Loucy (cell line): ENCODE measurements at regions not wholly inside any gene's neighbourhood (a gene's known extent, or its start where the extent isn't known, plus 50 kb on each side); places are given as distances from the start of the nearest gene placed in this dataset.

ENCODE experiments used
- H2AFZ ChIP-seq: fragments of 200-600 bp; sonication (generic); 2 replicates; pipeline ENCODE4 v1.6.0; 2016; ENCODE audit warnings: antibody characterized with exemption, mild to moderate bottlenecking, low read length, moderate library complexity
- H3F3A ChIP-seq: fragments of 200-600 bp; 2 replicates; pipeline ENCODE4 v1.6.0; 2016; ENCODE audit warnings: antibody characterized with exemption, low read depth, mild to moderate bottlenecking
- H3K27me3 ChIP-seq: fragments of 200-600 bp; sonication (generic); 2 replicates; pipeline ENCODE4 v1.6.1; 2014; ENCODE audit warnings: low read length, mild to moderate bottlenecking; ENCODE audit not compliant: insufficient read depth, poor library complexity, severe bottlenecking
- H3K36me3 ChIP-seq: fragments of 200-600 bp; sonication (generic); 2 replicates; pipeline ENCODE4 v1.6.1; 2016; ENCODE audit warnings: low read length; ENCODE audit not compliant: insufficient read depth
- H3K4me1 ChIP-seq: fragments of 200-600 bp; sonication (generic); 2 replicates; pipeline ENCODE4 v1.5.1; 2014; ENCODE audit warnings: low read length, mild to moderate bottlenecking; ENCODE audit not compliant: insufficient read depth, poor library complexity, severe bottlenecking
- H3K4me2 ChIP-seq: fragments of 200-600 bp; sonication (generic); 2 replicates; pipeline ENCODE4 v1.6.0; 2014; ENCODE audit warnings: antibody characterized with exemption, low read length, low read depth, mild to moderate bottlenecking; ENCODE audit not compliant: poor library complexity, severe bottlenecking
- H3K4me3 ChIP-seq: fragments of 200-600 bp; sonication (generic); 2 replicates; pipeline ENCODE4 v1.5.1; 2014; ENCODE audit warnings: low read length, mild to moderate bottlenecking, mixed read lengths; ENCODE audit not compliant: poor library complexity, severe bottlenecking
- H3K79me2 ChIP-seq: fragments of 200-600 bp; sonication (generic); 2 replicates; pipeline ENCODE4 v1.6.1; 2014; ENCODE audit warnings: low read length; ENCODE audit not compliant: insufficient read depth
- H3K9ac ChIP-seq: fragments of 200-600 bp; sonication (generic); 2 replicates; pipeline ENCODE4 v1.6.0; 2014; ENCODE audit warnings: mild to moderate bottlenecking, low read depth, low read length, moderate library complexity; ENCODE audit not compliant: poor library complexity, severe bottlenecking
- H3K9me2 ChIP-seq: fragments of 200-600 bp; sonication (generic); replicated peaks from 2 replicates; pipeline ENCODE4 v1.6.1; 2016; ENCODE audit warnings: low read depth, low read length, mixed read lengths
- H3K9me3 ChIP-seq: fragments of 200-600 bp; sonication (generic); 2 replicates; pipeline ENCODE4 v1.6.1; 2014; ENCODE audit warnings: mild to moderate bottlenecking, antibody characterized with exemption, low read length, low read depth; ENCODE audit not compliant: insufficient read depth
- H4K20me1 ChIP-seq: fragments of 200-600 bp; sonication (generic); 2 replicates; pipeline ENCODE4 v1.6.0; 2014; ENCODE audit warnings: antibody characterized with exemption, low read length, mild to moderate bottlenecking; ENCODE audit not compliant: insufficient read depth, poor library complexity, severe bottlenecking
- EZH2phosphoT487 ChIP-seq: fragments of 200-600 bp; IDR thresholded peaks from 2 replicates; pipeline ENCODE4 v1.6.1; 2018; ENCODE audit warnings: antibody characterized with exemption, mild to moderate bottlenecking, moderate library complexity, borderline replicate concordance
- TF ChIP-seq, protein P1 (sequence below): fragments of 200-600 bp; sonication (generic); conservative IDR thresholded peaks from 2 replicates; pipeline ENCODE4 v1.5.1; 2014; ENCODE audit warnings: mild to moderate bottlenecking, antibody characterized with exemption, low read length

DNA sequence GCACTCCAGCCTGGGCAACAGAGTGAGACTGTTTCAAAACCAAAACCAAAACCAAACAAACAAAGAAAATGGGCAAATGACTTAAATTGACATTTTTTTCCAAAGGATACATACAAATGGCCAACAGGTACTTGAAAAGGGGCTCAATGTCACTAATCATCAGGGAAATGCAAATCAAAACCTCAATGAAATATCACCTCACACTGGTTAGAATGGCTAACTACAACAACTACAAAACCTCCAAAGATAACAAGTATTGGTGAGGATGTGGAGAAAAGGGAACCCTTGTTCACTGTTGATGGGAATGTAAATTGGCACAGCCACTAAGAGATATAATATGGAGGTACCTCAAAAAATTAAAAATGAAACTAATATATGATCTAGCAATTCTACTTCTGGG is 213.2 kb upstream of the HS6ST1 start:
- Histone ChIP-seq H3K4me2 (no peak overlapping the region), H3K4me3 (no peak overlapping the region), H3K4me1 (peaks cover 50% of the 10 kb centered on the region), H2AFZ (no peak overlapping the region), H3K79me2 (no peaks in the 10 kb centered on the region), H3K27me3 (no peaks in the 10 kb centered on the region), H3K36me3 (no peaks in the 10 kb centered on the region), H3K9ac (no peak overlapping the region), H4K20me1 (no peaks in the 10 kb centered on the region), H3K9me3 (no peaks in the 10 kb centered on the region), H3K9me2 (no peaks in the 10 kb centered on the region), H3F3A (no peaks in the 10 kb centered on the region)
- TF ChIP-seq, protein P1, sequence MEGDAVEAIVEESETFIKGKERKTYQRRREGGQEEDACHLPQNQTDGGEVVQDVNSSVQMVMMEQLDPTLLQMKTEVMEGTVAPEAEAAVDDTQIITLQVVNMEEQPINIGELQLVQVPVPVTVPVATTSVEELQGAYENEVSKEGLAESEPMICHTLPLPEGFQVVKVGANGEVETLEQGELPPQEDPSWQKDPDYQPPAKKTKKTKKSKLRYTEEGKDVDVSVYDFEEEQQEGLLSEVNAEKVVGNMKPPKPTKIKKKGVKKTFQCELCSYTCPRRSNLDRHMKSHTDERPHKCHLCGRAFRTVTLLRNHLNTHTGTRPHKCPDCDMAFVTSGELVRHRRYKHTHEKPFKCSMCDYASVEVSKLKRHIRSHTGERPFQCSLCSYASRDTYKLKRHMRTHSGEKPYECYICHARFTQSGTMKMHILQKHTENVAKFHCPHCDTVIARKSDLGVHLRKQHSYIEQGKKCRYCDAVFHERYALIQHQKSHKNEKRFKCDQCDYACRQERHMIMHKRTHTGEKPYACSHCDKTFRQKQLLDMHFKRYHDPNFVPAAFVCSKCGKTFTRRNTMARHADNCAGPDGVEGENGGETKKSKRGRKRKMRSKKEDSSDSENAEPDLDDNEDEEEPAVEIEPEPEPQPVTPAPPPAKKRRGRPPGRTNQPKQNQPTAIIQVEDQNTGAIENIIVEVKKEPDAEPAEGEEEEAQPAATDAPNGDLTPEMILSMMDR = peak; percentile 71
- no peak for TF ChIP-seq EZH2phosphoT487

DNA sequence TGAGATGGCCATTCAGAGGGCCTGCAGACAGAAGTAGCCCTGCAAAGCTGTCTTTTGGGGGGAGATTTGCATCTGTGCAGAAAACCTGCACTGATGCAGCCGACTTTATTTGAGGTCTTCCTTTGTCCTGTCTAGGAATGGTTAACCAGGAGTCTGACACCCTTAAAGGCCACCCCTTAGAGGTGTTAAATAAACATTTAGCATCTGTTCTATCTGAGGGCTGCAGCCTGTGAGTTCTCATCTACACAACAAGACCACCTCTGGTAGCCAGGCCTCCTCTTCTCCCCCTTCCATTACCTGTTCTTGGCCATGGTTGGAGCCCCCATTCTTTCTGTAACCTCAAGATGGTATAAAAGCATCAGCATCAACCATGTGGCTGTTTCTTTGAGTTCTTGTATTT is 214.4 kb upstream of the HS6ST1 start:
- no peaks in the 10 kb centered on the region for H3K9me3 ChIP-seq
- H3K4me1 ChIP-seq = peaks cover 57% of the 10 kb centered on the region
- no peaks in the 10 kb centered on the region for H3F3A ChIP-seq
- no peak overlapping the region for H2AFZ ChIP-seq
- no peak overlapping the region for H3K4me2 ChIP-seq
- no peaks in the 10 kb centered on the region for H3K36me3 ChIP-seq
- H3K79me2 ChIP-seq = no peaks in the 10 kb centered on the region
- H3K9ac ChIP-seq = no peak overlapping the region
- no peaks in the 10 kb centered on the region for H3K27me3 ChIP-seq
- H4K20me1 ChIP-seq = no peaks in the 10 kb centered on the region
- no peaks in the 10 kb centered on the region for H3K9me2 ChIP-seq
- no peak for TF ChIP-seq EZH2phosphoT487
- TF ChIP-seq, protein P1 = no peak
- H3K4me3 ChIP-seq = no peak overlapping the region

DNA sequence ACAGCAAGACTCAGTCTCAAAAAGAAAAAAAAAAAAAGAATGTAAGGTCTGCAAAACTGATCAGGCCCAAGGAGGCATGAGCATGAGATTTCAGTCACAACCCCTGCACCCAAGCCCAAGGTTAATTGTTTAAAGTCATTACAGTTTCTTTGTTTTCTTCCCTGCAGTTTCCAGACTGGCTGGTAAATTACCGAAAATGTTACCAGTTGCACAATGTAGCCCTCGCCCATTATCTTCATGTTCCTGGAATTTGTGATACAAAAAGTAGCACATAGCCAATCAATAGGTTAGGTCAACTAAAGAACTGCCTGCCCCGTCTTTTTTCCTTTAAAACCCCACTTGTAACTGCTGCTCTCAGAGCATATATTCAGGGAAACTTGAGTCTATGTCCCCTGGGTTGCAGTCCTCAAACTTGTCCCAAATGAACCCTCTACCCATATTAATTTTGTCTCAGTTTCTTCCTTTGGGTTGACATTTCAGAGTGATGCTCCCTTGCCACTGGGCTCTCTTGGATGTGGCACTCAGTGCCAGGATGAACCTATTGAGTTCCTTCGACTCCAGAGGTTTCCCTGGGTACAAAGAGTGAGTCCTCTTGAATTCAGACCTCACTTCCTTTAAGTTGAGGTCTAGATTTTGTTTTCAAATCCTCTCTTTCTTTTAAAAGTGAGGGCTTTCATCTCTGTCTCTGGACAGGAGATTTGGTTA is 216.2 kb upstream of the HS6ST1 start:
- Histone ChIP-seq H3K36me3 (no peaks in the 10 kb centered on the region), H3K4me2 (no peak overlapping the region), H3K9me3 (no peaks in the 10 kb centered on the region), H3K4me3 (no peak overlapping the region), H3K9ac (peak overlapping the region; percentile 6), H3K9me2 (no peaks in the 10 kb centered on the region), H4K20me1 (no peaks in the 10 kb centered on the region), H3F3A (no peaks in the 10 kb centered on the region), H3K79me2 (no peaks in the 10 kb centered on the region), H3K27me3 (no peaks in the 10 kb centered on the region), H3K4me1 (peaks cover 61% of the 10 kb centered on the region), H2AFZ (peak overlapping the region; percentile 47; the same call in 1 of the 2 replicates)
- no peak for TF ChIP-seq EZH2phosphoT487
- TF ChIP-seq, protein P1 = no peak
